Fibroblast of the conjunctiva (primary cell): ENCODE measurements at regions not wholly inside any gene's neighbourhood (a gene's known extent, or its start where the extent isn't known, plus 50 kb on each side); places are given as distances from the start of the nearest gene placed in this dataset.
"Not testable (repeated sequence)": the region's sequence is repeated elsewhere in the genome, so short reads cannot be mapped to it uniquely, and the experiment has no call there.

Experiments used
- DNase-seq: peaks from one replicate; pipeline ENCODE4 v3.0.0-alpha.2; 2010; ENCODE audit warnings: low read depth

DNA sequence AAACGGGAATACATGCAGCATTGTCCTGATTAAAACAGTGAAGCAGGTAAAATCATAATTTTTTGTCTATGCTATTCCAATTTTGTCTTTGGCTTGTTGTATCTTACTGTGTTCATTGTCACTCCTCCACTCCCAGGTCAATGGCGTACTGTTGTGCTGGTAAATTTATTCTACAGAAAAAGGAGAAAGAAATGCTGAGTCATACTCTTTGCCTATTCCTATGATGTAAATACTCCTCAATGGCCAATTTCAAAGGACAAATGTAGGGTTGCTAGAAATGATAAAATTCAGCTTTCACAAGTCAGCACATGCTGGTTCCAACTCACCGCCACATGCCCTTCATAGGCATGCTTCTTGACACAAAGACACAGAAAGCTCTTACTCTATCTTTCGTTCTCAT lies 694.4 kb upstream of the PCDH20 start:
- no peak for DNase-seq

GRCh38 chr13:62104136-62104535 lies 688.5 kb upstream of the PCDH20 start:
- DNase-seq = not testable (repeated sequence)

DNA sequence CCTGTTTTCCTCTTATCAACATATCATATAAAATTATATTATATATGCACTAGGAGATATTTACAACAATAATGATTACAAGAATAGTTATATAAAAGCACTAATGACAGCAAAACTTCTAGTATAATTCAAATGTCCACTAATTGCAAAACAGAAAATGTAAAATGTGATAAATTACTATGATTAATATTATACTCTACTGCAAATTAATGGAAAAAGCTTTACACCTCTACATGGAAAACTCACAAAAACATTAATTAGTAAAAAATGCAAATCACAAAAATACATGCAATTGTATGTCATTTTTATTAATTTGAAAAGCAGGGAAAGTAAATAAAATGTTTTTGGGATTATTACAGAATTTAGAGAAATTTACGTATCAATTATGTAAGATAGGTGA lies 681.0 kb upstream of the PCDH20 start:
- DNase-seq = no peak

DNA sequence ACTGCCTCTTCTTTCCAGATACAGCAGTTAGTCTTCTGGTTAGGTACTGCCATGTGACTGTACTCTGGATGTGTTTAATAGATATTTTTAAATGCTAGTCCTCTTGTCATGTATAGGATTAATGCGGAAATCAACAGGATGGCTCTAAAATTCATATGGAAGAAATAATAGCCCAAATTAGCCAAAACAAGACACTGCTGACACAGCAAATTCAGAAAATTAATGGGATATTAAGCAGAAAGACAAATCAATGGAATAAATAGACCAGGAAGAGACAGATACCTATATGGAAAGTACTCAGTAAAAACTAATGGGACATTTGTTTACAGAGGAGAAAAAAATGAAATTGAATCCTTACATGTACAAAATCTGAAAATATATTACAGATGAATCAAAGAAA lies 679.3 kb upstream of the PCDH20 start:
- no peak for DNase-seq

GRCh38 chr13:62093984-62094780 lies 678.5 kb upstream of the PCDH20 start:
- no peak for DNase-seq

- no peak for DNase-seq
Observed at GRCh38 chr13:62092949-62093348, 677.3 kb upstream of the PCDH20 start.

DNA sequence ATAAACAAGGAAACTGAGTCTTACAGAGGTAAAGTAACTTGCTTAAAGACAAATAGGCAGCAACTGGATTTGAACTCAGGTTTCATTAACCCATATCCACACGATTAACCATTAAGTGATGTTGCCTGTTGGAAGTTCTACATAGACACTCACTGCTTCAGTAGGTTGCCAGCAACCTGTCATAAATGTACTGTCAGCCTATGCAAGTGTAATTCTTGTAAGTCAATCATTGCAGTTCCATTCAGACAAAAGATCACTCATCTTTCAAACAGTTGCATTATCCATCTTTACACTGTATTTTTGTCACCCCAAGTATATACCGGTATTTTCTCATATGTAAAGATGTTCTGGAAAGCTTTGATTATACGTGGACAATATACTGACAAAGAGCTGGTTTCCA lies 676.9 kb upstream of the PCDH20 start:
- DNase-seq = no peak

DNA sequence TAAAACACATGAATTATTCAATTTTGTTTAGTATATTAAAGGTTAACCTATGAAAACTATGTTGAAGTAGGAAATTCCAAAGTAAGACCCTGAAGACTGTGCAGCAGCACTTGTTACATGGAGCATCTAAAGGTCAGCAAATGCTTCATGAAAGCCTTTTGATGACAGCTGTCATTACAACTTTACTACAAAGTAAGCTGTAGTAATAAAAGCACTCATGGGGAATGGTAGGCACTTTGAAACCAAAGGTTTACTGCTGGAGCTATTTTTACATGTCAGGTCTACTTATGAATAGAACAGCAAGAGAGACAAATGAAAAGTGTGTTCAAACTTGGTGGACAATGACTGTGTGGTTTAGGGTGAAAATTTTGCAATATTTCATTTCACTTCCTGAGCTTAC lies 672.5 kb upstream of the PCDH20 start:
- DNase-seq = no peak

- no peak for DNase-seq
Observed at GRCh38 chr13:62087124-62087523, 671.5 kb upstream of the PCDH20 start.

GRCh38 chr13:62085337-62086229 lies 669.9 kb upstream of the PCDH20 start:
- DNase-seq = no peak

- no peak for DNase-seq
Observed at GRCh38 chr13:62084728-62085127, 669.1 kb upstream of the PCDH20 start.

- no peak for DNase-seq
Observed at GRCh38 chr13:62067821-62068220, 652.2 kb upstream of the PCDH20 start.

DNA sequence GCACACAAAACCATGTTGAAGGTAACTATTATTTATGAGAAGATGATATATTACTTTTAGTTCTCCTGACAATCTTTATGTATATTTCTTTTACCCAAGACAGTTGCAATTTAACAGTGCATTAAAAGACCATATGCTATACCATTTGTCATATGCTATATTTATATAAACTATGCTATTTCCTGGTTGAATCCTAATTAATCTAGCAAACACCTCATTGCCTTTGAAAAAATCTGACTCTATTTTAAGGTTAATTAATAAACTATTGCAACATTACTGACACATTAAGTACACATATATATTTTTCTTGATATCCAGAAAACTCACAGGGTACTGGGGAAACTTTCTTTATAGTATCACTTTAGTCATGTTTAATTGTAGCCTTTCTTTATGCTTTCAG lies 649.4 kb upstream of the PCDH20 start:
- no peak for DNase-seq

DNA sequence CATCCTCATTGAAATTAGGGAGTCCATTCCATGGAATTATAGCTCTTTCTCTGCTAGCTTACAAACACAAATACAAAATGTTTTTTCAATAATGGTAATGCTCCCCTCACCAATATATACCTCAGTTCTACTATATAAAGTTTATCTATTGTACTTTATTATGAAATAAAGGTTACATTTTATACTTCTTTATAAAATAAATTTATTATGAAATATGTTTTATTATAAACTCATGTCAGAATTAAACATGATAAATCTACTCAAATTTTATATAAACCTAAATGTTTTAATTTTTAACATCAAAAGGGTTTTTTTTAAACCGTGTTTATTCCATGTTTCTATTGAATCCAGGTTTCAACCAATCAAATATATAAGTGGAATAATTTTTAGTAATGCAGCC lies 646.1 kb upstream of the PCDH20 start:
- no peak for DNase-seq

DNA sequence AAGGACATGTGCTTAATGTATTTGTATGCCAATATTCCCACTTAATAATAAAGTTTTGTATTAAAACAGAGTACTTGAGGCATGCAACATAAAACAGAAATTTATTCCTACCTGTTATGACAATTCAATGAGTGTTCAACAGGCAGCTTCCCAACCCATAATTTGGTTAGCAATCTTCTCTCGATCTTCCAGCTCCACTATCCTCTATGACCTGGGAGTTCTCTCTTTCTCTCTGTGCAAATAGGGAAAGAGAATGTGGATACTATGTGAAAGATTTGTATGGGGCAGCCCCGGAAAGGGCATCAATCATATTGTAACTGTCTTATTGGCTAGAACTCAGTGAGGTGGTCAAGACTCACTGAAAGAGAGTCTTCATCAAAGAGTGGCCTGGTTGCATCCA lies 644.9 kb upstream of the PCDH20 start:
- DNase-seq = no peak

- no peak for DNase-seq
Observed at GRCh38 chr13:62057286-62057685, 641.6 kb upstream of the PCDH20 start.

DNA sequence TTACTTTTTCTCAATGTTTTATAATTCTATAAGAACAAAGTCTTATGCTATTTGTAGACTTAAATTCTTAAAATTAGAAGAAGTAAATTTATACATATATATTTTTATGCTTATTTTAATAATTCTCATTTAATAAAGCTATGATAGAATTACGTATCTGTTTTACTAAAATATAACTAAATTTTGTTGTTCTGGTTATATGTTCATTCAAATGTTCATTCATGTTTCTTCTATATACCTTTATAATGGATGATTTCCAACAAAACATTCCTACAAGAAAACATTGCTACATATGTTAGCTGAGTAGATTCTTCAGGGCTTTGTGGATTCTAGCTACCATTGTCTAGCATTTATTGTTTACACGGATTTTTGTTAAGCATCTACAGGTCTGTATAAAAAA lies 634.3 kb upstream of the PCDH20 start:
- no peak for DNase-seq

DNA sequence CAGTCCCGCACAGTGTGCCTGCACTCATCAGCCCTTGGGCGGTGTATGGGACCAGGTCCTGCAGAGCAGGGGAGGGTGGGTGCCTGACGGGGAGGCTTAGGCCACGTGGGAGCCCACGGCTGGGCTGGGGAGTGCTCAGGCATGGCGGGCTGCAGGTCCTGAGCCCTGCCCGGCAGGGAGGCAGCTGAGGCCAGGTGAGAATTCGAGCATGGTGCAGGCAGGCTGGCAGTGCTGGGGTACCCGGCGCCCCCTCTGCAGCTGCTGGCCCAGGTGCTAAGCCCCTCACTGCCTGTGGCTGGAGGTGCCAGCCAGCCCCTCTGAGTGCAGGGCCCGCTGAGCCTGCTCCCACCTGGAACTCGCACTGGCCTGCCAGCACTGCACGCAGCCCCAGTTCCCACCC lies 630.9 kb upstream of the PCDH20 start:
- DNase-seq = no peak

DNA sequence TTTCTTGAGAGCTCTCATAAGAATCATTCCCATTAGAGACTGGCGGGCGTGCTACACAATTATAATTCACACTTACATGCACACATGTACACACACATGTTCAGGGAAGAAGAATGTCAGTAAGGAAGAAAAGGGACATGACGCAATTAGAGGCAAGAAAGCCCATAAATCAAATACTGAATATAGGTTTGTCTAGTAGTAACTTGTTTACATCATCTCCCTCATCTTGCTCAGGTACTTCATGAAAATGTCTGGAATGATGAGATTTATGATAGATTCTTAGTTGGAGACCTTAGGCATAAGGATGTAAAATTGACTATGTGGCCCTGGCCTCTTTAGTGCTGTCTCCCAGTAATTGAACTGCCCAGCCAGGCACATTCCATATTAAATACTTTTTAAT lies 628.0 kb upstream of the PCDH20 start:
- no peak for DNase-seq

GRCh38 chr13:62040806-62041205 lies 625.2 kb upstream of the PCDH20 start:
- no peak for DNase-seq

DNA sequence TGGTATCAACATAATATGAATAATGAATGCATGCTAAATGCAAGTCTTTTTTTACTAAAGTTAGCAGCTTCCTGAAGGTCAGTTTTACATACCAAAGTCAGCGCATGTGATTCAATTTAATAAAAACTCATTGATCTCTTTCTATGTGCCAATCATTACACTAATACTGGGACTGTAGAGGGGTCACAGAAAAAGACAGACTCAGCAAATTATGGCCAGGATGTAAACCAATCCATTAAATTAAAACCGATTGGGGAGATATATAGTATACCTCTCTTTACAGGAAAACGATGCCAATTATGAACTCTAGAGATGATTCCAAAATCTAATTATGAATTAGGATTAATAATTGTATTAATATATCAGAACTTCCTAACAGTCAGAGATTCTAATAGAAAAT lies 624.4 kb upstream of the PCDH20 start:
- no peak for DNase-seq

GRCh38 chr13:62038214-62038613 lies 622.6 kb upstream of the PCDH20 start:
- no peak for DNase-seq

DNA sequence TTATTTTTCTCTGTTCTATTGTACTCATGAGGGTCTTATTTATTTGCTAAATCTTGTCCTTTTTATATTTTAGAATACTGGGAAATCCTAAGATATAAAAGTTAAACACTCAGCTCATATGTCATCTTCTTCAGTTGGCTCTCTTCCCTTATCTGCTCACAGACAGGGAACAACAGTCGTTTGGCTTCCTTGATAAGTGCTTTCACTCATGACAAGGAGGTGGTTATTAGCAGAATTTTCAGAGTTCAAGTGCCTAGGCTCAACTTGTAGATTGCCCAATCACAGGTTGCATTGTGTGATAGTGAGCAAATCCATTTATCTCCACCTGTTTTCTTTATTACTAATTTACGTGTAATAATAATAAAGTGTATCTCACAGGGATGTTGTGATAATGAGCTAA lies 620.3 kb upstream of the PCDH20 start:
- DNase-seq = no peak
